ENCODE measurements at regions not wholly inside any gene's neighbourhood (a gene's known extent, or its start where the extent isn't known, plus 50 kb on each side); places are given as distances from the start of the nearest gene placed in this dataset.

DNA sequence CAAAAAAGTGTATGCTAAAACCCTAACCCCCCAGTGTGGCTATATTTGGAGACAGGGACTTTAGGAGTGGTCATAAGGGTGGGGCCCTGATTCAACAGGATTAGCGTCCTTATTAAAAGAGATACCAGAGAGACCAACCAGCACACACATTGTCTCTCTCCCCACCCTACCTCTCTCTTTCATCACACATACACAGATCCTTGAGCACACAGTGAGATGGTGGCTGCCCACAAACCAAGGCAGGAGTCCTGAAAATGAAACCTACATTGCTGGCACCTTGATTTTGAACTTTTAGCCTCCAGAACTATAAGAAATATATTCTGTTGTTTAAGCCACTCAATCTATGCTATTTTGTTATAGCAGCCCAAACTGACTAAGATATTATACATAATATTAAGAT is 224.2 kb downstream of the KDR start:
- TF ChIP-seq, protein P1, sequence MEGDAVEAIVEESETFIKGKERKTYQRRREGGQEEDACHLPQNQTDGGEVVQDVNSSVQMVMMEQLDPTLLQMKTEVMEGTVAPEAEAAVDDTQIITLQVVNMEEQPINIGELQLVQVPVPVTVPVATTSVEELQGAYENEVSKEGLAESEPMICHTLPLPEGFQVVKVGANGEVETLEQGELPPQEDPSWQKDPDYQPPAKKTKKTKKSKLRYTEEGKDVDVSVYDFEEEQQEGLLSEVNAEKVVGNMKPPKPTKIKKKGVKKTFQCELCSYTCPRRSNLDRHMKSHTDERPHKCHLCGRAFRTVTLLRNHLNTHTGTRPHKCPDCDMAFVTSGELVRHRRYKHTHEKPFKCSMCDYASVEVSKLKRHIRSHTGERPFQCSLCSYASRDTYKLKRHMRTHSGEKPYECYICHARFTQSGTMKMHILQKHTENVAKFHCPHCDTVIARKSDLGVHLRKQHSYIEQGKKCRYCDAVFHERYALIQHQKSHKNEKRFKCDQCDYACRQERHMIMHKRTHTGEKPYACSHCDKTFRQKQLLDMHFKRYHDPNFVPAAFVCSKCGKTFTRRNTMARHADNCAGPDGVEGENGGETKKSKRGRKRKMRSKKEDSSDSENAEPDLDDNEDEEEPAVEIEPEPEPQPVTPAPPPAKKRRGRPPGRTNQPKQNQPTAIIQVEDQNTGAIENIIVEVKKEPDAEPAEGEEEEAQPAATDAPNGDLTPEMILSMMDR (IDR thresholded peaks at IDR 0.05): no peak
- Histone ChIP-seq H3K4me2 (replicated peaks; ENCODE audit: extremely low read depth, low read length, poor library complexity, severe bottlenecking) (no peak overlapping the region), H3K9me3 (replicated peaks in 1 of 2; ENCODE audit: control insufficient read depth in 1 of 2, insufficient read depth in 1 of 2, low read length in 2 of 2) (no peaks in the 10 kb centered on the region), H2AFZ (ENCODE audit: insufficient read depth, low read depth, low read length, poor library complexity, severe bottlenecking) (no peak overlapping the region), H3K27me3 (ENCODE audit: control insufficient read depth in 2 of 2, insufficient read depth in 2 of 2, low read length in 2 of 2) (no peaks in the 10 kb centered on the region), H3K9ac (ENCODE audit: insufficient read depth, low read length, poor library complexity, severe bottlenecking) (no peak overlapping the region), H3K4me1 (ENCODE audit: control insufficient read depth in 1 of 2, insufficient read depth in 2 of 2, low read length in 2 of 2) (no peaks in the 10 kb centered on the region), H3K4me3 (replicated peaks in 1 of 3; ENCODE audit: low read depth in 2 of 3, low read length in 3 of 3) (no peak overlapping the region), H3K79me2 (ENCODE audit: insufficient read depth, low read length) (no peaks in the 10 kb centered on the region), H3K36me3 (replicated peaks in 1 of 2; ENCODE audit: control insufficient read depth in 1 of 2, insufficient read depth in 2 of 2, low read length in 2 of 2) (no peaks in the 10 kb centered on the region), H4K20me1 (ENCODE audit: insufficient read depth, low read length) (no peaks in the 10 kb centered on the region), H3K27ac (ENCODE audit: low read depth in 1 of 2, low read length in 2 of 2) (no peak overlapping the region)
- WGBS (ENCODE audit: insufficient coverage): 80% methylated on average over 1 of the region's 1 CpG
- no peaks in the 10 kb centered on the region for H3K36me3 Mint-ChIP-seq
- no peaks in the 10 kb centered on the region for H3K27me3 Mint-ChIP-seq (ENCODE audit: low read depth in 3 of 3)
- intact Hi-C loops (cut with micrococcal nuclease): no loop called here
- H3K4me1 Mint-ChIP-seq: no peaks in the 10 kb centered on the region
- H3K4me3 Mint-ChIP-seq: no peak overlapping the region
- H3K27ac Mint-ChIP-seq: no peak overlapping the region
- no peak for DNase-seq
- peaks cover 0 to 13% (median 3%) of the 10 kb centered on the region in 7 donors for H3K9me3 Mint-ChIP-seq

DNA sequence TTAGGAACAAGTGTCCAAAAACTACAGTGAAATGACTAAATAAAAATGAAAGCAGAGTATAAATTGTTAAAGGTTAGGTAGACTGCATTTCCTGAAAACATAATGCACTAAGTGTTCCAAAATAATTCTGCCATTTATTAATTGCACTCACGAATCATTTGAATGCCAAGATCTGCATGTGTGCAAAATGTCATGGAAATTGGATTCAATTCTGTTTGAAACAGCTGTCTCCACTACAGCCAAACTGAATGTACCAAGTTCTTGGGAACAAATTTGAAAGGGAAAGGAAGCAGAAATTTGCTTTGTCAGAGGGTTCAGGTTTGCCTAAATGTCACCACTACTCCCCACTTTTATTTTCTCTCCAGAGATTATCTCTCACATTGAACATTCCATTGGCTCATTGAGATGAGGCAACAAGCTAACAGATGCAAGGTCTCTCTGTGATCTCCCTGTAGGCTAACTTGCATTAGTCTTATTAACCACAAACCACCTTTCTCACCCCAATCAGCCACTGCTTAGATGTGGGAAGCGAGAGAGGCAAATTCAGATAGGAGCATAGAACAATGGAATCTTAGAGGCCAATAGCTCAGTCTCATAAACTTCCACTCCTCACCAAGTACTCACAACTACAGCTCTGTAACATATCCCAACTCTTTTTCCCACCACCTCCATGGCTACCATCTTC is 226.6 kb downstream of the KDR start:
- Histone ChIP-seq H3K27ac (ENCODE audit: low read depth in 1 of 2, low read length in 2 of 2) (no peak overlapping the region), H3K79me2 (ENCODE audit: insufficient read depth, low read length) (no peaks in the 10 kb centered on the region), H3K27me3 (ENCODE audit: control insufficient read depth in 2 of 2, insufficient read depth in 2 of 2, low read length in 2 of 2) (no peaks in the 10 kb centered on the region), H3K4me1 (ENCODE audit: control insufficient read depth in 1 of 2, insufficient read depth in 2 of 2, low read length in 2 of 2) (peaks cover 5 to 7% of the 10 kb centered on the region in 2 donors), H3K4me3 (replicated peaks in 1 of 3; ENCODE audit: low read depth in 2 of 3, low read length in 3 of 3) (no peak overlapping the region), H2AFZ (ENCODE audit: insufficient read depth, low read depth, low read length, poor library complexity, severe bottlenecking) (no peak overlapping the region), H3K9me3 (replicated peaks in 1 of 2; ENCODE audit: control insufficient read depth in 1 of 2, insufficient read depth in 1 of 2, low read length in 2 of 2) (no peaks in the 10 kb centered on the region), H4K20me1 (ENCODE audit: insufficient read depth, low read length) (no peaks in the 10 kb centered on the region), H3K36me3 (replicated peaks in 1 of 2; ENCODE audit: control insufficient read depth in 1 of 2, insufficient read depth in 2 of 2, low read length in 2 of 2) (no peaks in the 10 kb centered on the region), H3K9ac (ENCODE audit: insufficient read depth, low read length, poor library complexity, severe bottlenecking) (no peak overlapping the region), H3K4me2 (replicated peaks; ENCODE audit: extremely low read depth, low read length, poor library complexity, severe bottlenecking) (no peak overlapping the region)
- Mint-ChIP-seq H3K9me3 (peaks cover 0 to 5% (median 2%) of the 10 kb centered on the region in 7 donors), H3K27me3 (ENCODE audit: low read depth in 3 of 3) (no peaks in the 10 kb centered on the region), H3K4me1 (peaks cover 12% of the 10 kb centered on the region), H3K27ac (no peak overlapping the region), H3K4me3 (no peak overlapping the region), H3K36me3 (no peaks in the 10 kb centered on the region)
- intact Hi-C loops (cut with micrococcal nuclease): no loop called here
- TF ChIP-seq, protein P1 (IDR thresholded peaks at IDR 0.05): no peak
- no CpG with 5 or more reads among the region's 2 CpGs for WGBS (ENCODE audit: insufficient coverage)
- no peak for DNase-seq

Data from CD14-positive monocyte (primary cell).